Gastrocnemius medialis (tissue), 4 donors: ENCODE measurements at regions not wholly inside any gene's neighbourhood (a gene's known extent, or its start where the extent isn't known, plus 50 kb on each side); places are given as distances from the start of the nearest gene placed in this dataset.

Source experiments
- ATAC-seq, 2 donors: fragments of 150-250 bp; one replicate each; pipeline ENCODE4 v1.9.1; 2016
- DNase-seq, 2 donors: peaks; one replicate each; pipeline ENCODE4 v3.0.0-alpha.2; 2019
- H3K27ac ChIP-seq, 4 donors: fragments of 200-600 bp; sonication (generic); 1 replicate in 1 of 4; 2 replicates in 3 of 4; pipeline ENCODE4 v1.5.1; 2016 to 2018; ENCODE audit warnings: mild to moderate bottlenecking in 2 of 4, moderate library complexity in 1 of 4
- H3K27me3 ChIP-seq, 3 donors: fragments of 200-600 bp; sonication (generic) in 2 of 3; 1 replicate in 1 of 3; 2 replicates in 2 of 3; pipeline versions ENCODE4 v1.5.1 to v1.6.0; 2016 to 2019; ENCODE audit warnings: mild to moderate bottlenecking in 1 of 3, moderate library complexity in 1 of 3
- H3K36me3 ChIP-seq, 2 donors: fragments of 200-600 bp; sonication (generic) in 1 of 2; one replicate each; pipeline ENCODE4 v1.5.1; 2017 to 2018
- H3K4me1 ChIP-seq, 2 donors: fragments of 200-600 bp; sonication (generic) in 1 of 2; one replicate each; pipeline ENCODE4 v1.5.1; 2016 to 2017; ENCODE audit warnings: mild to moderate bottlenecking in 2 of 2
- H3K4me3 ChIP-seq, 4 donors: fragments of 200-600 bp; sonication (generic) in 3 of 4; 1 replicate in 1 of 4; 2 replicates in 3 of 4; pipeline ENCODE4 v1.5.1; 2016 to 2019; ENCODE audit warnings: mild to moderate bottlenecking in 2 of 4
- H3K9me3 ChIP-seq, 3 donors: fragments of 200-600 bp; sonication (generic) in 2 of 3; 1 replicate in 1 of 3; 2 replicates in 2 of 3; pipeline ENCODE4 v1.5.1; 2016 to 2019
- POLR2A ChIP-seq, 2 donors: fragments of 450-650 bp; IDR thresholded peaks; one replicate each; pipeline ENCODE4 v1.6.1; 2017; ENCODE audit warnings: antibody characterized with exemption in 2 of 2, mild to moderate bottlenecking in 2 of 2, moderate library complexity in 2 of 2
- in situ Hi-C, 4 donors: fragments of 200-750 bp; cut with MboI; loops; one replicate each; pipeline versions ENCODE4 v1.15.0 to v1.8.0; 2017; ENCODE audit warnings: low sequenced_read_pairs in 4 of 4
- intact Hi-C: fragments of 100-400 bp; cut with DNase I; formaldehyde crosslinking; loops from one replicate; pipeline ENCODE4 v1.15.1; 2023; ENCODE audit warnings: low total_unique reads
- TF ChIP-seq, protein P1 (sequence below), 5 experiments: fragments of 450-650 bp in 3 of 5; fragments of 200-600 bp in 2 of 5; sonication (generic) in 2 of 5; IDR thresholded peaks in 4 of 5; conservative IDR thresholded peaks in 1 of 5; 1 replicate in 4 of 5; 2 replicates in 1 of 5; pipeline ENCODE4 v1.5.1; 2016 to 2019; ENCODE audit warnings: antibody characterized with exemption in 5 of 5, mild to moderate bottlenecking in 3 of 5, moderate library complexity in 3 of 5

DNA sequence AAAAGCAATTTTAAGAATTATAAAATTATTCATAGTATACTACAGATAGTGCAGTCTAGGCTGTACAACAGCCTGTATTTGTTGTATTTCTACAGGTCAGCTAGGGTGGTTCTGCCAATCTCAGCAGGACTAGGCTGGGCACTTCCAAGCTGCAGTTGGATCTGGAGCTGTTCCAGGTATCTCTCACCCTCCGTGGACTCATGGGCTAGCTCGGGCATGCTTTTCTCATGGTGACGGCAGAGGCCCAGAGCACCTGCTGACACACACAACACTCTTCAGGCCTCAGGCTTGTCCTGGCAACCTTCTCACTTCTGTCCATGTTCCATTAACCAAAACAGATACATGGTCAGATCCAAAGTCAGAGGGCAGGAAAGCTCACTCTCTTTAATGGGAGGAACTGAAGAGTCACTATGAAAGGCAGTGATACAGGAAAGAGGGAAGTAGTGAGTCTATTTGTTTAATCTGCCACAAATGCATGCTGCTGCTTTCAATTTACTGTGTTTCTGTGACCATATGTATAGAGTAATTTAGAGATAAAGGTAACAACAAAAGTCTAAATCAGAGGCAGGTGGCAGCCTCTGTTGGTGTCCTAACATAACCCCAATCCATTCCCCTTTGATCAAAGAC, 462.4 kb upstream of the ACVR2A start:
- intact Hi-C loops (no loop called here), in situ Hi-C loops (no loop called here)
- H3K27ac ChIP-seq = no peak overlapping the region
- no peaks in the 10 kb centered on the region for H3K27me3 ChIP-seq
- ATAC-seq (peak in 1 of 2 donors; percentile 24), DNase-seq (peak in 1 of 2 donors; percentile 15)
- H3K4me3 ChIP-seq = no peak overlapping the region
- no peaks in the 10 kb centered on the region for H3K4me1 ChIP-seq
- H3K9me3 ChIP-seq = no peaks in the 10 kb centered on the region
- TF ChIP-seq, protein P1, sequence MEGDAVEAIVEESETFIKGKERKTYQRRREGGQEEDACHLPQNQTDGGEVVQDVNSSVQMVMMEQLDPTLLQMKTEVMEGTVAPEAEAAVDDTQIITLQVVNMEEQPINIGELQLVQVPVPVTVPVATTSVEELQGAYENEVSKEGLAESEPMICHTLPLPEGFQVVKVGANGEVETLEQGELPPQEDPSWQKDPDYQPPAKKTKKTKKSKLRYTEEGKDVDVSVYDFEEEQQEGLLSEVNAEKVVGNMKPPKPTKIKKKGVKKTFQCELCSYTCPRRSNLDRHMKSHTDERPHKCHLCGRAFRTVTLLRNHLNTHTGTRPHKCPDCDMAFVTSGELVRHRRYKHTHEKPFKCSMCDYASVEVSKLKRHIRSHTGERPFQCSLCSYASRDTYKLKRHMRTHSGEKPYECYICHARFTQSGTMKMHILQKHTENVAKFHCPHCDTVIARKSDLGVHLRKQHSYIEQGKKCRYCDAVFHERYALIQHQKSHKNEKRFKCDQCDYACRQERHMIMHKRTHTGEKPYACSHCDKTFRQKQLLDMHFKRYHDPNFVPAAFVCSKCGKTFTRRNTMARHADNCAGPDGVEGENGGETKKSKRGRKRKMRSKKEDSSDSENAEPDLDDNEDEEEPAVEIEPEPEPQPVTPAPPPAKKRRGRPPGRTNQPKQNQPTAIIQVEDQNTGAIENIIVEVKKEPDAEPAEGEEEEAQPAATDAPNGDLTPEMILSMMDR (IDR thresholded peaks at IDR 0.05 in 4 of 5, conservative IDR thresholded peaks at IDR 0.05 in 1 of 5) = no peak
- no peak for TF ChIP-seq POLR2A (IDR thresholded peaks at IDR 0.05)
- no peaks in the 10 kb centered on the region for H3K36me3 ChIP-seq

DNA sequence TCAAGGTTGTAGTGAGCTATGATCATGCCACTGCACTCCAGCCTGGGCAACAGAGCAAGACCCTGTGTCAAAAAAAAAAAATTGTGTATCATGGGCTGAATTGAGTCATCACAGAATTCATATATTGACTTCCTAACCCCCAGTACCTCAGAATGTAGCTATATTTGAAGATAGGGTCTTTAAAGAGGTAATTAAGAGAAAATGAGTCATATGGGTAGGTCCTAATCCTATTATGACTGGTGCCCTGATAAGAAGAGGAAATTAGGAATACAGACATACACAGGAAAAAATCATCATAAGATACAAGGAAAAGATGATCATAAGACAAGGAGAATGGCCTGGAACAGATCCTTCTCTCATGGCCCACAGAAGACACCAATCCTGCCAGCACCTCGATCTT, 466.4 kb upstream of the ACVR2A start:
- no peak for TF ChIP-seq POLR2A (IDR thresholded peaks at IDR 0.05)
- TF ChIP-seq, protein P1 (IDR thresholded peaks at IDR 0.05 in 4 of 5, conservative IDR thresholded peaks at IDR 0.05 in 1 of 5) = no peak
- no peak overlapping the region for H3K4me3 ChIP-seq
- H3K9me3 ChIP-seq = no peaks in the 10 kb centered on the region
- no peak for ATAC-seq
- H3K27me3 ChIP-seq = no peaks in the 10 kb centered on the region
- in situ Hi-C loops = no loop called here
- no peak overlapping the region for H3K27ac ChIP-seq
- no peaks in the 10 kb centered on the region for H3K36me3 ChIP-seq
- intact Hi-C loops = no loop called here
- H3K4me1 ChIP-seq = peaks cover 14% of the 10 kb centered on the region in 2 donors
- DNase-seq = no peak

DNA sequence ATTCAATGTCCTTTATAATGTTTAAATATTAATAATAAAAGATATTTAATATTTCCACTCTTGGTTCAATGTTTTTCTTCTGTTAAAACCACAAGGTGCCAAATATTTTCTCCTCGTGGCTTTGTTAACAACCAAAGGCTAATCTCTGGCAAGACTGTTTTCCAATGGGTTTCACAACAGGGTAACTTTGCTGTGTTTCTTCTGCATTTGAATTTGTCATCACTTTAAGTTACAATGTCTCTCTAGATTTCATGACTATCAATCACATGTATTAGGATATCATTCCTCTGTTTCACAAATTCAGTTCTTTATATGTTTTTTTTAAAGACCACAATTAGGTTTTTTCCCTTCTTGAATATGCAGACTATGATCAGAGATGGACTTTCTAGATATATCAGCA, 469.8 kb upstream of the ACVR2A start:
- Histone ChIP-seq H3K36me3 (no peaks in the 10 kb centered on the region), H3K4me3 (no peak overlapping the region), H3K27me3 (no peaks in the 10 kb centered on the region), H3K4me1 (peaks cover 15% of the 10 kb centered on the region in 2 donors), H3K27ac (no peak overlapping the region), H3K9me3 (no peaks in the 10 kb centered on the region)
- TF ChIP-seq POLR2A (IDR thresholded peaks at IDR 0.05) = no peak
- TF ChIP-seq, protein P1 (IDR thresholded peaks at IDR 0.05 in 4 of 5, conservative IDR thresholded peaks at IDR 0.05 in 1 of 5) = no peak
- no peak for ATAC-seq
- in situ Hi-C loops = no loop called here
- DNase-seq = no peak
- intact Hi-C loops = no loop called here

DNA sequence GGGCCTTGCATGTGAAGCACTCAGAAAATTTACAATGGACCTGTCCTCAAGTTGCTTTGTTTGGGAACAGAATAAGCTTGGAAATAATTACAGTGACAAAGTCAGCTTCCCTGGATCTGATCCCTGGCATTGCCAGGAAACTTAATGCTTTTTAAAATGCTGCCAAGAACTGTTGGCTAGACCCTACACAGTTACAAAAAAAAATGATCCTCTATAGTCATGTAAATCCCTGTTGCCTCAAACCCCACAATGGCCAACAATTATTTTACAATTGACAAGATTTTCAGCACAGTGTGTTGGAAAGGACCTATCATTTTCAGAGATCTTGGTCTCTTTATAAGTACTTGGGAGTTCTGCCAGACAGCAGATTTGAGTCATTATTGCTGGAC, 470.4 kb upstream of the ACVR2A start:
- H3K27ac ChIP-seq = peak overlapping the region in 2 of 4 donors; percentile 24 to 33
- H3K9me3 ChIP-seq = no peaks in the 10 kb centered on the region
- H3K4me3 ChIP-seq = no peak overlapping the region
- in situ Hi-C loops = no loop called here
- peaks cover 15% of the 10 kb centered on the region in 2 donors for H3K4me1 ChIP-seq
- DNase-seq (no peak), ATAC-seq (peak; percentile 44 to 82)
- no peaks in the 10 kb centered on the region for H3K27me3 ChIP-seq
- TF ChIP-seq, protein P1 (IDR thresholded peaks at IDR 0.05 in 4 of 5, conservative IDR thresholded peaks at IDR 0.05 in 1 of 5) = no peak
- no peak for TF ChIP-seq POLR2A (IDR thresholded peaks at IDR 0.05)
- no peaks in the 10 kb centered on the region for H3K36me3 ChIP-seq
- intact Hi-C loops = no loop called here
